Hepatocyte (in vitro differentiated cells): ENCODE measurements at regions not wholly inside any gene's neighbourhood (a gene's known extent, or its start where the extent isn't known, plus 50 kb on each side); places are given as distances from the start of the nearest gene placed in this dataset.

ENCODE experiments used
- EZH2 ChIP-seq: fragments of 200-600 bp; sonication (generic); IDR thresholded peaks from 2 replicates; pipeline ENCODE4 v1.6.1; 2016; ENCODE audit warnings: antibody characterized with exemption, mild to moderate bottlenecking, borderline replicate concordance
- EZH2phosphoT487 ChIP-seq: fragments of 200-600 bp; sonication (generic); IDR thresholded peaks from one replicate; pipeline ENCODE4 v1.6.1; 2018; ENCODE audit warnings: antibody characterized with exemption, mild to moderate bottlenecking, low read depth, moderate library complexity; ENCODE audit not compliant: unreplicated experiment, severe bottlenecking

- no peak for TF ChIP-seq EZH2phosphoT487
- TF ChIP-seq EZH2: no peak
These were observed 114.5 kb downstream of the ADCYAP1 start for GRCh38 chr18:1019191-1019590.
